Brain microvascular endothelial cell (primary cell): ENCODE measurements at regions not wholly inside any gene's neighbourhood (a gene's known extent, or its start where the extent isn't known, plus 50 kb on each side); places are given as distances from the start of the nearest gene placed in this dataset.

Experiments used
- DNase-seq: peaks from one replicate; pipeline ENCODE4 v3.0.0-alpha.2; 2020
- H3K27ac ChIP-seq: fragments of 250-450 bp; sonication (Bioruptor Pico); 2 replicates; pipeline ENCODE4 v1.5.1; 2020; ENCODE audit warnings: mild to moderate bottlenecking, moderate library complexity
- H3K27me3 ChIP-seq: fragments of 250-450 bp; sonication (Bioruptor Pico); replicated peaks from 2 replicates; pipeline ENCODE4 v1.5.1; 2020; ENCODE audit warnings: mild to moderate bottlenecking
- H3K36me3 ChIP-seq: fragments of 250-450 bp; sonication (Bioruptor Pico); replicated peaks from 2 replicates; pipeline ENCODE4 v1.5.1; 2020; ENCODE audit warnings: mild to moderate bottlenecking
- H3K4me3 ChIP-seq: 2 replicates; pipeline ENCODE4 v1.5.1; 2011; ENCODE audit warnings: low read depth, mild to moderate bottlenecking, control low read depth, low read length, moderate library complexity
- CTCF ChIP-seq: IDR thresholded peaks from 2 replicates; pipeline ENCODE4 v1.5.1; 2011; ENCODE audit warnings: low read depth, mild to moderate bottlenecking, moderate library complexity, low read length, control low read depth, inconsistent platforms; ENCODE audit errors: missing control alignments
- in situ Hi-C: cut with HindIII; loops from 2 replicates; pipeline ENCODE4 v1.10.0; 2017; ENCODE audit warnings: low sequenced_read_pairs, low pct_ligation_motif_present

GRCh38 chr20:57880571-57880892, 170.7 kb upstream of the PMEPA1 start:
- Histone ChIP-seq H3K27me3 (peaks cover 34% of the 10 kb centered on the region), H3K27ac (no peak overlapping the region), H3K4me3 (no peak overlapping the region), H3K36me3 (no peaks in the 10 kb centered on the region)
- TF ChIP-seq CTCF: no peak
- in situ Hi-C loops: no loop called here
- no peak for DNase-seq

GRCh38 chr20:57879779-57880570, 170.2 kb upstream of the PMEPA1 start:
- TF ChIP-seq CTCF: no peak
- Histone ChIP-seq H3K27ac (no peak overlapping the region), H3K27me3 (peaks cover 34% of the 10 kb centered on the region), H3K36me3 (no peaks in the 10 kb centered on the region), H3K4me3 (no peak overlapping the region)
- in situ Hi-C loops: no loop called here
- no peak for DNase-seq

- in situ Hi-C loops: no loop called here
- no peak for TF ChIP-seq CTCF
- no peak for DNase-seq
- H3K4me3 ChIP-seq: no peak overlapping the region
- no peak overlapping the region for H3K27ac ChIP-seq
- peaks cover 34% of the 10 kb centered on the region for H3K27me3 ChIP-seq
- no peaks in the 10 kb centered on the region for H3K36me3 ChIP-seq
Measured at GRCh38 chr20:57879437-57879778, 169.6 kb upstream of the PMEPA1 start.

- H3K27me3 ChIP-seq: peaks cover 34% of the 10 kb centered on the region
- TF ChIP-seq CTCF: no peak
- no peaks in the 10 kb centered on the region for H3K36me3 ChIP-seq
- no peak overlapping the region for H3K4me3 ChIP-seq
- no peak overlapping the region for H3K27ac ChIP-seq
- in situ Hi-C loops: no loop called here
- DNase-seq: no peak
Measured at GRCh38 chr20:57878786-57879424, 169.1 kb upstream of the PMEPA1 start.

- no peak overlapping the region for H3K4me3 ChIP-seq
- no peak for DNase-seq
- H3K27me3 ChIP-seq: peaks cover 34% of the 10 kb centered on the region
- in situ Hi-C loops: no loop called here
- no peaks in the 10 kb centered on the region for H3K36me3 ChIP-seq
- no peak for TF ChIP-seq CTCF
- no peak overlapping the region for H3K27ac ChIP-seq
Measured at GRCh38 chr20:57877995-57878394, 168.2 kb upstream of the PMEPA1 start.
